ENCODE measurements at regions not wholly inside any gene's neighbourhood (a gene's known extent, or its start where the extent isn't known, plus 50 kb on each side); places are given as distances from the start of the nearest gene placed in this dataset.

- TF ChIP-seq POLR2A (IDR thresholded peaks at IDR 0.05; ENCODE audit: low read depth, low read length) = no peak
- no peak for TF ChIP-seq POLR2AphosphoS5 (IDR thresholded peaks at IDR 0.05; ENCODE audit: low read depth, low read length)
These were observed 479.8 kb downstream of the BCKDHB start for GRCh38 chr6:80586242-80586641.
